Ishikawa (cell line): ENCODE measurements at regions not wholly inside any gene's neighbourhood (a gene's known extent, or its start where the extent isn't known, plus 50 kb on each side); places are given as distances from the start of the nearest gene placed in this dataset.

Experiments used
- CEBPB ChIP-seq: IDR thresholded peaks from 2 replicates; pipeline ENCODE4 v1.6.1; 2012
- CREB1 ChIP-seq: IDR thresholded peaks from 2 replicates; pipeline ENCODE4 v1.6.1; 2012; ENCODE audit warnings: low read depth
- EGR1 ChIP-seq: IDR thresholded peaks from 2 replicates; pipeline ENCODE4 v1.6.1; 2012
- EP300 ChIP-seq: IDR thresholded peaks from 2 replicates; pipeline ENCODE4 v1.6.1; 2012; ENCODE audit warnings: borderline replicate concordance
- FOXM1 ChIP-seq: IDR thresholded peaks from 2 replicates; pipeline ENCODE4 v1.6.1; 2012; ENCODE audit warnings: low read depth, borderline replicate concordance
- NFIC ChIP-seq: IDR thresholded peaks from 2 replicates; pipeline ENCODE4 v1.6.1; 2012
- RAD21 ChIP-seq: IDR thresholded peaks from 2 replicates; pipeline ENCODE4 v1.6.1; 2012; ENCODE audit warnings: low read depth
- TAF1 ChIP-seq: IDR thresholded peaks from 2 replicates; pipeline ENCODE4 v1.6.1; 2012; ENCODE audit warnings: low read depth, mild to moderate bottlenecking
- TCF12 ChIP-seq: IDR thresholded peaks from 2 replicates; pipeline ENCODE4 v1.6.1; 2012; ENCODE audit warnings: low read depth
- TEAD4 ChIP-seq: IDR thresholded peaks from 2 replicates; pipeline ENCODE4 v1.6.1; 2012
- YY1 ChIP-seq: IDR thresholded peaks from 2 replicates; pipeline ENCODE4 v1.6.1; 2012; ENCODE audit warnings: low read depth
- ZBTB7A ChIP-seq: IDR thresholded peaks from 2 replicates; pipeline ENCODE4 v1.6.1; 2012; ENCODE audit warnings: low read depth
- TF ChIP-seq, protein P1 (sequence below): IDR thresholded peaks from 2 replicates; pipeline ENCODE4 v1.6.1; 2012
- TF ChIP-seq, protein P2 (sequence below): IDR thresholded peaks from 2 replicates; pipeline ENCODE4 v1.6.1; 2012; ENCODE audit warnings: low read depth, mild to moderate bottlenecking
- TF ChIP-seq, protein P3 (sequence below): IDR thresholded peaks from 2 replicates; pipeline ENCODE4 v1.6.1; 2012

DNA sequence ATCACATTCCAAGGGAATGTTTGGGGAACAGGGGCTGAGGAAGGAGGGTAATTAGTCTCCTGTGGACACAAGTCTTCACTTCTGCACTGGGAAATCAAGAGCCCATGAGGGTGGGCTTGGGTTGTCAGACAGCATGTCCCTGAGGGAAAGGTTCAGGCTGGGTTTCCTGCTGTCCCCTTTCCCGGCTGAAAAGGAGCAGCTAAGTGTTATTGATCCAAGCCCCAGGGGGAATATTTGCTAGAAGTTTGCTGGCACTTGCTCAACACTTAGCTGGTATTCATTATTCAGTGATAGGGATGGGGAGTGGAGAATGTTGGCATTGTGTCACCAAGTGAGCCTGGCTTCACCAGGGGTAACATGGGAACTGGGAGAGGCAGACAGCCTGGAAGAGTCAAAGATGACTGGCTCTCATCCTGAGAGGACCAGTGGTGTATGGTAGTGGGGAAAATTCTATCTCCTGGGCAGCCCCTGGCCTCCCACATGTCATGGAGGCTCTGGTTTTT lies 344.4 kb upstream of the PODXL start:
- TF ChIP-seq, protein P1, sequence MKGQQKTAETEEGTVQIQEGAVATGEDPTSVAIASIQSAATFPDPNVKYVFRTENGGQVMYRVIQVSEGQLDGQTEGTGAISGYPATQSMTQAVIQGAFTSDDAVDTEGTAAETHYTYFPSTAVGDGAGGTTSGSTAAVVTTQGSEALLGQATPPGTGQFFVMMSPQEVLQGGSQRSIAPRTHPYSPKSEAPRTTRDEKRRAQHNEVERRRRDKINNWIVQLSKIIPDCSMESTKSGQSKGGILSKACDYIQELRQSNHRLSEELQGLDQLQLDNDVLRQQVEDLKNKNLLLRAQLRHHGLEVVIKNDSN, result no peak
- TF ChIP-seq NFIC (no peak), TEAD4 (no peak), EP300 (no peak), FOXM1 (no peak), YY1 (no peak), TAF1 (no peak), RAD21 (no peak)
- TF ChIP-seq, protein P2, sequence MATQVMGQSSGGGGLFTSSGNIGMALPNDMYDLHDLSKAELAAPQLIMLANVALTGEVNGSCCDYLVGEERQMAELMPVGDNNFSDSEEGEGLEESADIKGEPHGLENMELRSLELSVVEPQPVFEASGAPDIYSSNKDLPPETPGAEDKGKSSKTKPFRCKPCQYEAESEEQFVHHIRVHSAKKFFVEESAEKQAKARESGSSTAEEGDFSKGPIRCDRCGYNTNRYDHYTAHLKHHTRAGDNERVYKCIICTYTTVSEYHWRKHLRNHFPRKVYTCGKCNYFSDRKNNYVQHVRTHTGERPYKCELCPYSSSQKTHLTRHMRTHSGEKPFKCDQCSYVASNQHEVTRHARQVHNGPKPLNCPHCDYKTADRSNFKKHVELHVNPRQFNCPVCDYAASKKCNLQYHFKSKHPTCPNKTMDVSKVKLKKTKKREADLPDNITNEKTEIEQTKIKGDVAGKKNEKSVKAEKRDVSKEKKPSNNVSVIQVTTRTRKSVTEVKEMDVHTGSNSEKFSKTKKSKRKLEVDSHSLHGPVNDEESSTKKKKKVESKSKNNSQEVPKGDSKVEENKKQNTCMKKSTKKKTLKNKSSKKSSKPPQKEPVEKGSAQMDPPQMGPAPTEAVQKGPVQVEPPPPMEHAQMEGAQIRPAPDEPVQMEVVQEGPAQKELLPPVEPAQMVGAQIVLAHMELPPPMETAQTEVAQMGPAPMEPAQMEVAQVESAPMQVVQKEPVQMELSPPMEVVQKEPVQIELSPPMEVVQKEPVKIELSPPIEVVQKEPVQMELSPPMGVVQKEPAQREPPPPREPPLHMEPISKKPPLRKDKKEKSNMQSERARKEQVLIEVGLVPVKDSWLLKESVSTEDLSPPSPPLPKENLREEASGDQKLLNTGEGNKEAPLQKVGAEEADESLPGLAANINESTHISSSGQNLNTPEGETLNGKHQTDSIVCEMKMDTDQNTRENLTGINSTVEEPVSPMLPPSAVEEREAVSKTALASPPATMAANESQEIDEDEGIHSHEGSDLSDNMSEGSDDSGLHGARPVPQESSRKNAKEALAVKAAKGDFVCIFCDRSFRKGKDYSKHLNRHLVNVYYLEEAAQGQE, result no peak

DNA sequence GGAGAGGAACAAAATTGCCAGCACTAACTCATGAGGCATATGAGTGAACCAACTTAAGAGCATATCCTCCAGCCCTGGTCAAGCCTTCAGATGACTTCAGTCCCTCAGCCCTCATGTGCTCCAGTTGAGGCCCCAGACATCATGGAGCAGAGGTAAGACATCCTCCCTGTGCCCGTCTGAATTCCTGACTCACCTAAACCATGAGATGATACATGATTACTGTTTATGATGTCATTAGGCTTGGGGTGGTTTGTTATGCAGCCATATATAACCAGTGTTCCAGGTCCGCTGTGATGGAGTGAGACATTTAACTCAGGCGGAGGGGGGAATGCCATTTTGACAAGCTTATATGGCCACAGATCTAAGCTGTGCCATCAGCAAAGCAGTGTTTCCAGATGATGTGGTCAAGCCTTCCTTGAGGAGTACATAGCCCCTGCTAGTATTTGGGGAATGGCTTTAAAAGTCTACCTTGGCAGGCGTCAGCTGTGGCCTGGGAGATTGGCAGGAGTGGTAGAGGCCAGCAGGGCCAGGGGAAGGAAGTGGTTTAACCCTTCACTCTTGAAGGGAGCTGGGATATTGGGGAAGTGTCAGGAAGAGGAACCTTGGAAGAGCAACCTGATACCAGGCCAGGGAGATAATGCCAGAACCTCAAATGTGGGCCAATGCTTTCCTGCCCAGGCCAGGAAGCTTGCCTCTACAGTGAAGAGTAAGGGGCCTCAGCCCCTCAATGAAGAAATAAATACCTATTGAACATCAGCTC lies 343.0 kb upstream of the PODXL start:
- TF ChIP-seq CREB1, result no peak
- no peak for TF ChIP-seq EGR1
- TF ChIP-seq EP300, result no peak
- TF ChIP-seq, protein P1, result no peak
- TF ChIP-seq YY1, result no peak
- TF ChIP-seq, protein P3, sequence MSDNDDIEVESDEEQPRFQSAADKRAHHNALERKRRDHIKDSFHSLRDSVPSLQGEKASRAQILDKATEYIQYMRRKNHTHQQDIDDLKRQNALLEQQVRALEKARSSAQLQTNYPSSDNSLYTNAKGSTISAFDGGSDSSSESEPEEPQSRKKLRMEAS, result no peak
- TF ChIP-seq CEBPB, result no peak
- no peak for TF ChIP-seq TCF12
- TF ChIP-seq NFIC, result no peak
- no peak for TF ChIP-seq TEAD4
- TF ChIP-seq, protein P2, result no peak
- TF ChIP-seq TAF1, result no peak
- TF ChIP-seq RAD21, result no peak
- no peak for TF ChIP-seq FOXM1
- no peak for TF ChIP-seq ZBTB7A

DNA sequence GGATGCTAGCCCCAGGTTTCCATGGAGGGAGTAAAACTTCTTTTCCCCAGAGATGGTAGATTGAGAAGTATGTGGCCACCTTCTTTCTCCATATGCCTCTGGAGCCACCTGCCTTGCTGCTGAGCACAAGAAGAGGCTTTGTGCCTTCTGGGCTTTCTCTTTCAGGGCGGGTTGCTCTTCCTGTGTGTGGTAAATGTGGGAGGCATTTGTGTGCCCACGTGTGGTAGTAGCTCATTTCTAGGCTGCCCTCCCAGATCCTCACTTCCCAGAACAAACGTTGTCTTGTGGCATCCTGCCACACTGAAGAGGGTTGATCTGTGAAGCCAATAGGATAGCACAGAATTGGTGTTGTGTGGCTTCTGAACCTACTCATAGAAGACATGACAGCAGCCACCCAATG lies 342.0 kb upstream of the PODXL start:
- TF ChIP-seq TEAD4 (no peak), TCF12 (no peak), ZBTB7A (no peak), TAF1 (no peak), CEBPB (no peak), CREB1 (no peak)
- TF ChIP-seq, protein P1, result no peak
- TF ChIP-seq, protein P2, result no peak

DNA sequence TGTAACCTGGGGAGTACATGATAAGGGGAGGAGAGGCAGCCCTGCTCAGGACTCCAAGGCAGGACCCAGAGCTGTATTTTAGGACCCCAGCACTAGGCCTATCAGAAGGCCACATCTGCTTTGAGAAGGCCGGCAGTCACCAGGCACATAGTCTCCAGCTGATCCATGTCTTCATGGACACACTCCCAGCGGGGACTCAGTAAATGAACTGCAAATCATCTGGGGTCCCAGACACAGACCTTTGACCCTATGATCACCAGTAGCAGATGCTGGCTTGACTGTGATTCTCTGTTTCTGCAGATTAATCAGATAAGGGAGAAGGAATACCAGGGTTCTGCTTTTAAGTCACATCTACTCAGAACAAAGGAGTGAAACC lies 341.4 kb upstream of the PODXL start:
- no peak for TF ChIP-seq RAD21
